ENCODE measurements at regions not wholly inside any gene's neighbourhood (a gene's known extent, or its start where the extent isn't known, plus 50 kb on each side); places are given as distances from the start of the nearest gene placed in this dataset.

DNA sequence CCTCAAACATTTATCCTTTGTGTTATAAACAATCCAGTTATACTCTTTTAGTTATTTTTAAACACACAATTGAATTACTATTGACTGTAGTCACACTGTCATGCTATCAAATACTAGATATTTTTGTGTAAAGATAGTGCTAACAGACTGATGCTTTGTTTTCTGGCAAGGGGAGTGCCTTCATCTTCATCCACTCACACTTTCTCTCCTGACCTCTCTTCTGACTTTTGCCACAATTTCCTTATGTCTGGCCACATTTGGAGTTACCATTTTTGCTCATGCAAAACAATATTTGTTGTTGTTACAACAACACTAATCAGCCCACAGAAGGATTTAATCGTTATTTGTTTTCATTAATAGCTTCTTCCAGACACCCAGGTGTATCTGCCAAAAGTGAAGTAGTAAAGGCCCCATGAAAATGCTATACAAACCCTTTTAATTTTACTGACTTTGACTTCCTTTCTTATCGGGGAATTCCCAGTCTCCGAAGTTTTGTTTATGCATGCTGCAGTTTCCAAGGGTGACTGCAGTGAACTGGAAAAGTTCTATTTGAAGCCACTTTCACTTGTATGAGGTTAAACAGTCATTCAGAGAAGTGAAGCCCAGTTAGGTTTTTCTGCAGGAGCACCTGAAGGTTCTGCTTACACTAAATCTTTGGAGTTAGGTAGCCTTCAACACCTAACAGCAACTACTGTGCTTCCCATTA, 66.1 kb upstream of the FRY start:
- no peaks in the 10 kb centered on the region for H3K36me3 ChIP-seq (ENCODE audit: insufficient read depth, low read length)
- DNase-seq = no peak
- no peaks in the 10 kb centered on the region for H3K79me2 ChIP-seq (ENCODE audit: insufficient read depth, low read length)
- H3K4me2 ChIP-seq (ENCODE audit: insufficient read depth, low read length) = no peak overlapping the region
- H3K9me3 ChIP-seq (ENCODE audit: insufficient read depth, low read length, severe bottlenecking) = no peaks in the 10 kb centered on the region
- H3K27me3 ChIP-seq (ENCODE audit: insufficient read depth, low read length, poor library complexity) = no peaks in the 10 kb centered on the region
- H3K4me3 ChIP-seq (ENCODE audit: low read depth in 1 of 2, low read length in 2 of 2) = no peak overlapping the region
- ATAC-seq (ENCODE audit: insufficient read depth, low read depth) = no peak
- H3K27ac ChIP-seq (ENCODE audit: low read length) = no peak overlapping the region
- H3K9ac ChIP-seq (ENCODE audit: low read depth, low read length) = no peak overlapping the region
- no peaks in the 10 kb centered on the region for H3K4me1 ChIP-seq (ENCODE audit: insufficient read depth, low read length)
- no peaks in the 10 kb centered on the region for H4K20me1 ChIP-seq (ENCODE audit: insufficient read depth, low read length)
- TF ChIP-seq, protein P1, sequence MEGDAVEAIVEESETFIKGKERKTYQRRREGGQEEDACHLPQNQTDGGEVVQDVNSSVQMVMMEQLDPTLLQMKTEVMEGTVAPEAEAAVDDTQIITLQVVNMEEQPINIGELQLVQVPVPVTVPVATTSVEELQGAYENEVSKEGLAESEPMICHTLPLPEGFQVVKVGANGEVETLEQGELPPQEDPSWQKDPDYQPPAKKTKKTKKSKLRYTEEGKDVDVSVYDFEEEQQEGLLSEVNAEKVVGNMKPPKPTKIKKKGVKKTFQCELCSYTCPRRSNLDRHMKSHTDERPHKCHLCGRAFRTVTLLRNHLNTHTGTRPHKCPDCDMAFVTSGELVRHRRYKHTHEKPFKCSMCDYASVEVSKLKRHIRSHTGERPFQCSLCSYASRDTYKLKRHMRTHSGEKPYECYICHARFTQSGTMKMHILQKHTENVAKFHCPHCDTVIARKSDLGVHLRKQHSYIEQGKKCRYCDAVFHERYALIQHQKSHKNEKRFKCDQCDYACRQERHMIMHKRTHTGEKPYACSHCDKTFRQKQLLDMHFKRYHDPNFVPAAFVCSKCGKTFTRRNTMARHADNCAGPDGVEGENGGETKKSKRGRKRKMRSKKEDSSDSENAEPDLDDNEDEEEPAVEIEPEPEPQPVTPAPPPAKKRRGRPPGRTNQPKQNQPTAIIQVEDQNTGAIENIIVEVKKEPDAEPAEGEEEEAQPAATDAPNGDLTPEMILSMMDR (IDR thresholded peaks at IDR 0.05; ENCODE audit: borderline replicate concordance, extremely low read depth, low read length, poor library complexity, severe bottlenecking) = no peak
- TF ChIP-seq EZH2 (IDR thresholded peaks at IDR 0.05; ENCODE audit: borderline replicate concordance, low read depth, low read length, severe bottlenecking) = no peak
- no peak overlapping the region for H2AFZ ChIP-seq (ENCODE audit: low read depth, low read length)

DNA sequence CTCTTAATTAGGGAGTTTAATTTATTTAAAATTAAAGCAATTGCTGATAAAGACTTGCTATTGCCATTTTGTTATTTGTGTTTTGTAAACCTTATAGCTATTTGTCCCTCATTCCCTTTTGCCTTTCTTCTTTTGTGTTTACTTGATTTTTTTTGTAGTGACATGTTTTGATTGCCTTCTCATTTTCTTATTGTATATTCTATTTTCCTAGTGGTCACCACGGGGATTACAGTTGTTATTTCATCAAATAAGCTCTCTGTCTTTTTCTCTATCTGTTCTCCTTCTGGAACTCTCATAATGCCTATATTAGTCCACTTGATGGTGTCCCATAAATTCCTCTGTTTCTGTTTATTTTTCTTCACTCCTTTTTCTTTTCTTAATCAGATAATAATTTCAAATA, 64.4 kb upstream of the FRY start:
- Histone ChIP-seq H3K36me3 (ENCODE audit: insufficient read depth, low read length) (no peaks in the 10 kb centered on the region), H3K79me2 (ENCODE audit: insufficient read depth, low read length) (no peaks in the 10 kb centered on the region), H3K27me3 (ENCODE audit: insufficient read depth, low read length, poor library complexity) (no peaks in the 10 kb centered on the region), H2AFZ (ENCODE audit: low read depth, low read length) (no peak overlapping the region), H3K4me3 (ENCODE audit: low read depth in 1 of 2, low read length in 2 of 2) (no peak overlapping the region), H3K4me1 (ENCODE audit: insufficient read depth, low read length) (no peaks in the 10 kb centered on the region), H3K9ac (ENCODE audit: low read depth, low read length) (no peak overlapping the region), H3K27ac (ENCODE audit: low read length) (no peak overlapping the region), H4K20me1 (ENCODE audit: insufficient read depth, low read length) (no peaks in the 10 kb centered on the region), H3K4me2 (ENCODE audit: insufficient read depth, low read length) (no peak overlapping the region), H3K9me3 (ENCODE audit: insufficient read depth, low read length, severe bottlenecking) (no peaks in the 10 kb centered on the region)
- ATAC-seq (ENCODE audit: insufficient read depth, low read depth) = no peak
- DNase-seq = no peak
- TF ChIP-seq, protein P1 (IDR thresholded peaks at IDR 0.05; ENCODE audit: borderline replicate concordance, extremely low read depth, low read length, poor library complexity, severe bottlenecking) = no peak
- TF ChIP-seq EZH2 (IDR thresholded peaks at IDR 0.05; ENCODE audit: borderline replicate concordance, low read depth, low read length, severe bottlenecking) = no peak

DNA sequence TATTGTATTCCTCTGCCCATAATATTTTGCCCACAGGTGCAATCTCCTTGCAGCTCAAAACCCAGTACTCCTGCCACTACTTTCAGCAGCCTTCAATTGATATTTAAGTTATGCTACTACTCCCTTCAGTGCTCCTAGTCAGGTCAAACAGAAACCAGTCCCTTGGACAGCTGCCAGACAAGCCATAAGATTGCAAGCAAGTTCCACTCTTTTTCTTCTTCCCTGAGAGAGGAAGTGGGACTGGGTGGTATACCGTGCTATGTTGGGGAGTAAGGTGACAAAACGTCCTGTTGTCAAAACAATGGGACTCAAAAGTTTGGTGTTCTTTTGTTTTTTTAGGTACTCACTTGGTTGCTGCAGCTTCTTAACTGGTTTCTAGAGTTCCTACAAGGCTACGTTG, 63.1 kb upstream of the FRY start:
- H4K20me1 ChIP-seq (ENCODE audit: insufficient read depth, low read length) = no peaks in the 10 kb centered on the region
- H2AFZ ChIP-seq (ENCODE audit: low read depth, low read length) = no peak overlapping the region
- H3K27ac ChIP-seq (ENCODE audit: low read length) = no peak overlapping the region
- TF ChIP-seq, protein P1 (IDR thresholded peaks at IDR 0.05; ENCODE audit: borderline replicate concordance, extremely low read depth, low read length, poor library complexity, severe bottlenecking) = no peak
- no peak for TF ChIP-seq EZH2 (IDR thresholded peaks at IDR 0.05; ENCODE audit: borderline replicate concordance, low read depth, low read length, severe bottlenecking)
- no peaks in the 10 kb centered on the region for H3K36me3 ChIP-seq (ENCODE audit: insufficient read depth, low read length)
- H3K9ac ChIP-seq (ENCODE audit: low read depth, low read length) = no peak overlapping the region
- no peak overlapping the region for H3K4me3 ChIP-seq (ENCODE audit: low read depth in 1 of 2, low read length in 2 of 2)
- no peaks in the 10 kb centered on the region for H3K79me2 ChIP-seq (ENCODE audit: insufficient read depth, low read length)
- no peaks in the 10 kb centered on the region for H3K9me3 ChIP-seq (ENCODE audit: insufficient read depth, low read length, severe bottlenecking)
- no peak overlapping the region for H3K4me2 ChIP-seq (ENCODE audit: insufficient read depth, low read length)
- DNase-seq = no peak
- no peaks in the 10 kb centered on the region for H3K4me1 ChIP-seq (ENCODE audit: insufficient read depth, low read length)
- H3K27me3 ChIP-seq (ENCODE audit: insufficient read depth, low read length, poor library complexity) = no peaks in the 10 kb centered on the region
- no peak for ATAC-seq (ENCODE audit: insufficient read depth, low read depth)

Measured in DND-41 (cell line).